Heart left ventricle (tissue), 13 donors: ENCODE measurements at regions not wholly inside any gene's neighbourhood (a gene's known extent, or its start where the extent isn't known, plus 50 kb on each side); places are given as distances from the start of the nearest gene placed in this dataset.

Experiments used
- POLR2A ChIP-seq, 2 donors: fragments of 450-650 bp; IDR thresholded peaks; one replicate each; pipeline ENCODE4 v1.6.1; 2017; ENCODE audit warnings: antibody characterized with exemption in 2 of 2, mild to moderate bottlenecking in 2 of 2, moderate library complexity in 2 of 2
- TF ChIP-seq, protein P1 (sequence below), 12 donors: fragments of 200-600 bp; sonication (generic) in 4 of 12; IDR thresholded peaks; one replicate each; pipeline versions ENCODE4 v1.5.0 to v1.8.0; 2018 to 2022; ENCODE audit warnings: antibody characterized with exemption in 12 of 12, mild to moderate bottlenecking in 5 of 12
- donor health status: ischemic (EF 13 %, LVEDD 7.1; RV severe dilation, severe dysfunction).
- donor health status: DM: no; HTN: yes; CAD: no.
- donor health status: DM: no; HTN: no; CAD: no.
- donor health status: ischemic (EF 25% LVEDD 6.9; RV normal size, moderate dysfunction).
- donor health status: ischemic (EF 25% LVEDD 5.7; RV mildly dilated, moderate dysfunction).
- donor health status: ischemic (EF 35%, LVEDD 5.7; RV mildly dilated, moderate dysfunction).
- donor health status: nonischemic (EF 11% LVEDD 7.7; RV severe dilation, severe dysfunction).
- donor health status: DM: yes; HTN: yes; CAD: no.
- donor health status: PGD.
- donor health status: ischemic (EF 29% LVEDD 5.4; RV normal size, mild dysfunction).
- donor health status: nonischemic (EF 23%, LVEDD 6.1; RV moderate dilation, normal function).

DNA sequence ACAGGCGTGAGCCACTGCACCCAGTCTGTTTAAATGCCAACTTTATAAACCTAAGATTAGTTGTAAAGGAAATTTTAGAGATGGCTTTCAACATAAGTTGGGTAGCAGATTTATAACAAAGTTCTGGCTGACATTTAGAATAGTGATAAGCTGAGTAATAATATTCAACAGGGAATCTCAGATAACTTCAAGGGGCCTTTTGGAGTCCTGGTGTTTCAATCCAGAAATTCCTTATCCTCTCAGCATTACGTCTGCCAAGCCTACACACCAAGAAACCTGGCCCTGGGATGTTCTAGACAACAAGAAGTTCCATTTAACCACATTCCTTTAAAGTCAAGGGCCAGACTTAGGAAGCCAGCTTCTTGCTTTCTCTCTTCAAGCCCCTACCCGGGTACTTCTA lies 59.5 kb upstream of the DYRK2 start:
- TF ChIP-seq, protein P1, sequence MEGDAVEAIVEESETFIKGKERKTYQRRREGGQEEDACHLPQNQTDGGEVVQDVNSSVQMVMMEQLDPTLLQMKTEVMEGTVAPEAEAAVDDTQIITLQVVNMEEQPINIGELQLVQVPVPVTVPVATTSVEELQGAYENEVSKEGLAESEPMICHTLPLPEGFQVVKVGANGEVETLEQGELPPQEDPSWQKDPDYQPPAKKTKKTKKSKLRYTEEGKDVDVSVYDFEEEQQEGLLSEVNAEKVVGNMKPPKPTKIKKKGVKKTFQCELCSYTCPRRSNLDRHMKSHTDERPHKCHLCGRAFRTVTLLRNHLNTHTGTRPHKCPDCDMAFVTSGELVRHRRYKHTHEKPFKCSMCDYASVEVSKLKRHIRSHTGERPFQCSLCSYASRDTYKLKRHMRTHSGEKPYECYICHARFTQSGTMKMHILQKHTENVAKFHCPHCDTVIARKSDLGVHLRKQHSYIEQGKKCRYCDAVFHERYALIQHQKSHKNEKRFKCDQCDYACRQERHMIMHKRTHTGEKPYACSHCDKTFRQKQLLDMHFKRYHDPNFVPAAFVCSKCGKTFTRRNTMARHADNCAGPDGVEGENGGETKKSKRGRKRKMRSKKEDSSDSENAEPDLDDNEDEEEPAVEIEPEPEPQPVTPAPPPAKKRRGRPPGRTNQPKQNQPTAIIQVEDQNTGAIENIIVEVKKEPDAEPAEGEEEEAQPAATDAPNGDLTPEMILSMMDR (IDR thresholded peaks at IDR 0.05) = no peak
- TF ChIP-seq POLR2A (IDR thresholded peaks at IDR 0.05) = no peak
